Vagina (tissue), 2 donors: ENCODE measurements at regions not wholly inside any gene's neighbourhood (a gene's known extent, or its start where the extent isn't known, plus 50 kb on each side); places are given as distances from the start of the nearest gene placed in this dataset.

ENCODE experiments used
- POLR2AphosphoS5 ChIP-seq, 2 donors: sonication (generic); formaldehyde crosslinking; IDR thresholded peaks; one replicate each; pipeline ENCODE4 v1.9.0; 2017; ENCODE audit warnings: antibody characterized with exemption in 2 of 2, mild to moderate bottlenecking in 2 of 2, low read depth in 1 of 2; ENCODE audit not compliant: insufficient read depth in 1 of 2
- TF ChIP-seq, protein P1 (sequence below), 3 experiments: fragments of 450-650 bp in 2 of 3; fragments of 200-600 bp in 1 of 3; sonication (generic) in 1 of 3; IDR thresholded peaks; one replicate each; pipeline ENCODE4 v1.5.1; 2017 to 2019; ENCODE audit warnings: antibody characterized with exemption in 3 of 3, mild to moderate bottlenecking in 2 of 3, moderate library complexity in 2 of 3

DNA sequence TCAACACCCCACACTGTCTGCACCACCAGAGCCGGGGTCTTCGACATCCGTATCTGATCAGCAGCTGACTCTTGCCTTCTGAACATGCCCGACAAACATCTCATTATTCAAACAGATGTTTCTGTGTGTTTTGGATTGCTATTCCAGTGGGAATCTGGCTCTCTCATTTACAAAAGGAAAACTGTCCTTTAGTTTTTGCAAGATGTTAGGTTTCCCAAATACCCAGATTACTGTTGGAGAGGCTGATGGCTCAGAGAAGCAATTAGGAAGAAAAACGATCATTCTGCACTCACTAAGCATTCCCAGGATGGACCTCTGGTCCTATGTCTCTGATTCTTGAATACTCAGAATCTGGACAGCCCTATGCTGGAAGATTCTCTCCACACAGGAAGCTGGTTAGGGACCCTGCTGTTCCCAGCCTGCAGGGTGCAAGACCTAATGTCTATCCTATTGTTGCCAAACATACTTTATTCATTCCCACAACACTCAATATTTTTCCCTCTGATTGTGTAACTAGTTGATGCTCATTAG lies 532.9 kb downstream of the CDH26 start:
- TF ChIP-seq, protein P1, sequence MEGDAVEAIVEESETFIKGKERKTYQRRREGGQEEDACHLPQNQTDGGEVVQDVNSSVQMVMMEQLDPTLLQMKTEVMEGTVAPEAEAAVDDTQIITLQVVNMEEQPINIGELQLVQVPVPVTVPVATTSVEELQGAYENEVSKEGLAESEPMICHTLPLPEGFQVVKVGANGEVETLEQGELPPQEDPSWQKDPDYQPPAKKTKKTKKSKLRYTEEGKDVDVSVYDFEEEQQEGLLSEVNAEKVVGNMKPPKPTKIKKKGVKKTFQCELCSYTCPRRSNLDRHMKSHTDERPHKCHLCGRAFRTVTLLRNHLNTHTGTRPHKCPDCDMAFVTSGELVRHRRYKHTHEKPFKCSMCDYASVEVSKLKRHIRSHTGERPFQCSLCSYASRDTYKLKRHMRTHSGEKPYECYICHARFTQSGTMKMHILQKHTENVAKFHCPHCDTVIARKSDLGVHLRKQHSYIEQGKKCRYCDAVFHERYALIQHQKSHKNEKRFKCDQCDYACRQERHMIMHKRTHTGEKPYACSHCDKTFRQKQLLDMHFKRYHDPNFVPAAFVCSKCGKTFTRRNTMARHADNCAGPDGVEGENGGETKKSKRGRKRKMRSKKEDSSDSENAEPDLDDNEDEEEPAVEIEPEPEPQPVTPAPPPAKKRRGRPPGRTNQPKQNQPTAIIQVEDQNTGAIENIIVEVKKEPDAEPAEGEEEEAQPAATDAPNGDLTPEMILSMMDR (IDR thresholded peaks at IDR 0.05), result no peak
- no peak for TF ChIP-seq POLR2AphosphoS5 (IDR thresholded peaks at IDR 0.05; ENCODE audit: insufficient read depth in 1 of 2, low read depth in 1 of 2)
